HG02970 (cell line): ENCODE measurements at regions not wholly inside any gene's neighbourhood (a gene's known extent, or its start where the extent isn't known, plus 50 kb on each side); places are given as distances from the start of the nearest gene placed in this dataset.
"Not testable (repeated sequence)": the region's sequence is repeated elsewhere in the genome, so short reads cannot be mapped to it uniquely, and the experiment has no call there.

Source experiments
- ATAC-seq: cut with Tn5 transposase; IDR thresholded peaks from one replicate; pipeline ENCODE4 v1.9.1; 2021; ENCODE audit warnings: mild to moderate bottlenecking, moderate library complexity, moderate number of reproducible peaks; ENCODE audit not compliant: unreplicated experiment, low FRiP score

DNA sequence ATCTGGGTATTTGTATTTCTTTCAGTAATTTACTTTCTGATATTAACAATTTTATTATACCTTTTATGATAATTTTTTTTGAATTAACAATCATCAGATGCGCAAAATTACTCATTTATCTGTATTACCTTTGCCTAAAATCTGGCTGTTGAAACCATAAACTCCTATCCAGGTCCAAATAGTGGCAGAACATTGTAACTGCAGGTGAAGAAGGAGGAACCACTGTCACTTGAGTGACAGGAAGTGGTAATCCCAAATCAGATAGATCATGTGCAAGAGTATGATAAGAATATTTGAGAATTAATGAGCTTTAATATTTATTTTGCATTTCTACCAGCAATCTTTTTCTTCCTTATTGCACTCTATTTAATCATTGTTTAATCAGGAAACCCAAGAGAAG lies 139.3 kb upstream of the TLE4 start:
- ATAC-seq = no peak

DNA sequence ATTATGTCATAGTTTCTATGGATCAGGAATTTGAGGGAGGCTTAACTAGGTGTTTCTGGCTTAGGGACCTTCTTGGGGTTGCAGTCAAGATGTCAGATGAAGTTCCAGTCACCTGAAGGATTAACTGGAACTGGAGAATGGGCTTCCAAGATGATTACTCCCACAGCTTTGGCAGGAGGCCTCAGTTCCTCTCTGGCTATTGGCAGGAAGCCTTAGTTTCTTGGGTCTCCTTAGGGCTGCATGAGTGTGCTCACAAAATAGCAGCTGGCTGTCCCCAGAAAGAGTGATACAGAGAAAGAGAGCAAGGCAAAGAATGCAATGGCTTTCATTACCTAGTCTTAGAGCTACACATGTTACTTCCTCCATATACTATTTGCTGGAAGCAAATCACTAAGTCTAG lies 138.1 kb upstream of the TLE4 start:
- ATAC-seq = no peak

DNA sequence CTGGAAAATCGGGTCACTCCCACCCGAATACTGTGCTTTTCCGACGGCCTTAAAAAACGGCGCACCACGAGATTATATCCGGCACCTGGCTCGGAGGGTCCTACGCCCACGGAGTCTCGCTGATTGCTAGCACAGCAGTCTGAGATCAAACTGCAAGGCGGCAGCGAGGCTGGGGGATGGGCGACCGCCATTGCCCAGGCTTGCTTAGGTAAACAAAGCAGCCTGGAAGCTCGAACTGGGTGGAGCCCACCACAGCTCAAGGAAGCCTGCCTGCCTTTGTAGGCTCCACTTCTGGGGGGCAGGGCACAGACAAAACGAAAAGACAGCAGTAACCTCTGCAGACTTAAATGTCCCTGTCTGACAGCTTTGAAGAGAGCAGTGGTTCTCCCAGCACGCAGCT lies 132.5 kb upstream of the TLE4 start:
- not testable (repeated sequence) for ATAC-seq

DNA sequence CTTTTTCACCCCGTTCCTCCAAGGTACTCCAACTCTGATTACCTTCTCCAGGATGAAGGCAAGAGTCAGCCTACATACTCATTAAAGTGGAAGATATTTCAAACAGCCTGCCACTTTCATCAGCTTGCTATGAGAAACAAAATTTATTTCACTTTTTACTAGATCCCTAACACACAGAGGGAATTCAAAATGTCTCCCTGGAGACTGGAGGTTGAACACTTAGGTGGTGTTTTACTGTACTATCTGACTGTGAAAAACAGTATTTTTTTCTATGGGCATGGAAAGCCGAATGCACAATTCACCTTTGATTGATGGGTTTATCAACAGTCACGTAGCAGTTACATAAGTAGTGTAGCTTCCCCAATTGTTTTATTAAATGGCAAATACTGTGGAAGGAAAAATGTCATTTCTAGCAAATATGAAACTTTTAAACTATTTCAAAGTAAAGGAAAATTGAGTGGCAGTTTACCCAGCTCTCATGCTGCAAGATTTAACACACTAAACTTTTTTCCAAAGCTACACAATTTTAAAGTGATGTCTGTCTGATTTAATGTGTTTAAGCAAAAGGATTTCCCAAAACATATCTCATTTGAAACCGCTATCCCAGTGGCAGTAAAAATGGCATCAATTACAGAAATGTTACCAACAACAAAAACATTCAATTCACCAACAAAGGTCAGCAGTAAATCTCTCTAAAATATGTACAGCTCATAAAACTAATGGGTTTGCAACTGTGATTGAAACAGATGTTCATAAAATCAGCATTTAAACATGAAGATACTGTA lies 125.0 kb upstream of the TLE4 start:
- no peak for ATAC-seq

DNA sequence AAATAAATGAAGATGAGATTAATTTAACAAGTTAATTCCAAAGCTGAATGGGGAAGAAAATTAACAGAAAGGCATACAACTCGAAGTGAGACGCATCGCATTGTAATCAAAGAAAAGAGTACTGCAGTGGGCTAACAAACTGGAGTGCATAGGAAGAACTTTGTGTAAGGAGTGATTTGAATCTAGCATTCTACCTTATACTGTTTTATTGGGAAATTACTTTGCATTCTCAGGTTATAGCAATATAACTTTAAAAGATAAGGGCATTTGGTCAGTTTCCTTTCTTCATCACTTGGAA lies 124.5 kb upstream of the TLE4 start:
- no peak for ATAC-seq

DNA sequence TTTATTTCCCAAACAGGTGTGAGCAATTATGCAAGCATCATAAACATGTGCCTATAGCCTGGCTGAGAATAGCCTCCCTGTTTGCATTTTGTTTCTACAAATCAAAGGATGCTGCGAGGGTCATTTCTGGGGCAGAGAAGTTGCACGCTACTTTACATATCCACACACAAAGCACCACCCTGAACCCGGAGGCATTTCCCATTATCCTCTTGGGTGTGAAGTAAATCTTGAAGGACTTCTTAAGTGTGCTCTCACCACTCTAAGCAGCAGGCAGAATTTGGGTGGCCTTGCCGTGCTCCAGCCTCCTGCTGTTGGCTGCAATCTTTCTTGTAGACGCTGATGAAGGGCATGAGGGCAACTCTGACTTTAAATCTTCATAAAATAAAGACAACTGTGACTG lies 124.0 kb upstream of the TLE4 start:
- ATAC-seq = no peak

DNA sequence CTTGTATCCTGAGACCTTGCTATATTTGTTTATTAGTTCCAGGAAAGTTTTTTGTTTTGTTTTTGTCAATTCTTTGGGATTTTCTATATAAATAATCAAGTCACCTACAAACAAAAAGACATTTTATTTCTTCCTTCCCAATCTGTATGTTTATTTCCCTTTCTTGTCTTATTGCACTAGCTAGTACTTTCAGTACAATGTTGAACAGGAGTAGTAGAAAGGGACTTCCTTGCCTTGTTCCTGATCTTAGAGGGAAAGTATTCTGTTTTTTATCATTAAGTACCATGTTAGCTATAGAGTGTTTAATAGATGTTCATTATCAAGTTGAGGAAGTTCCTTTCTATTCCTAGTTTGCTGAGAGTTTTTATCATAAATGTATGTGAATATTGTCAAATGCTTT lies 119.5 kb upstream of the TLE4 start:
- no peak for ATAC-seq

DNA sequence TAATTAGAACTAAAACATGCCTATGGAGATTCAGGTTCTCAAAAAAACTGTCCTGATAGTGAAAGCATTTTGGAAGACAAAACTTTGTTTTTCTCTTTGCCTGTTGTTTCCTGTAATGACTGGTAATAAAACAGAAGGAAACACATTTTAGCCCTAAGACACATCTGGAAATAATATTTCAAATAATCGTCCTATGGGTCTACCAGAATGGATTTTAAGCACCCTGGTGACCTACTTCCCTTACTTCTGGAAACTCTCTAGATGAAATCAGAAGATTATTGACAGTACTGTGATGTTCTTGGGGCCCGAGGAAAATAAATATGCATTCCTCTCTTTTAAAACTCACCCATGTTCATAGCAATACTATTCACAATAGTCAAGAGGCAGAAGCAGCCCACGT lies 110.1 kb upstream of the TLE4 start:
- no peak for ATAC-seq

DNA sequence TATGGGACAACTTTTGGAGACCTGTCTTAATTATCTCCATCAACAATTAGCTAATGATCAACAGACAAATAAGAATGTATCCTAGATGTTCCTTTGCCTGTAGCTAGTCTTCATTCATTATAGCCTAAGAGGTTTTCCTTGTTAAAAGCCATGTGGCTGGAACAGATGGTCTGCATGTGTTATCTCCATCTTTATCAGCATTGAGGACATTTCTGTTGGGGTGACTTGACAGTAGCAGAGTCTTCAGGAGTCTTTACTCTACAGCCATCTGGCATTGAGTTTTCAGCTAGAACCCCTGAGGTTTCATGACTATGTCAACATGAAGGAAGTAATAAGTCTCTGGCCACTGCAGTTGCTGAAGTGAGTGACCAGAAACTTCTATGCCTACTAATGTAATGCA lies 106.6 kb upstream of the TLE4 start:
- no peak for ATAC-seq

DNA sequence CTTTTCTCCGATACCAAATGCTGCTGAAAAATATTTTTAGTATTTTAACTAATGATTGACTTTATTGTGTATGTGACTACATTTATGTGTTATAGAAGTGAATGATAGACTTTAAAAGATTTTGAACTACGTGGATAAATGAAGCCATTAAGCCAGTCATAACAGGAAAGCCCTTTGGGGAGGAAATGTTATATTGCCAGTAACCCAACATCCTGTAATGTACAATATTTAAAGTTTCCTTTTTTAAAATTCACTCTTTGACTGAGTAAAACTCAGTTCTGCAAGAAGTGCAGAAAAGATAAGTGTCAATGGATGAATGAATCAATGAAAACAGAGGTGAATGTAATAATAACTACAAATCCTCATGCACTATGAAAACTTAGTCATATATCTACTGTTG lies 102.6 kb upstream of the TLE4 start:
- no peak for ATAC-seq

DNA sequence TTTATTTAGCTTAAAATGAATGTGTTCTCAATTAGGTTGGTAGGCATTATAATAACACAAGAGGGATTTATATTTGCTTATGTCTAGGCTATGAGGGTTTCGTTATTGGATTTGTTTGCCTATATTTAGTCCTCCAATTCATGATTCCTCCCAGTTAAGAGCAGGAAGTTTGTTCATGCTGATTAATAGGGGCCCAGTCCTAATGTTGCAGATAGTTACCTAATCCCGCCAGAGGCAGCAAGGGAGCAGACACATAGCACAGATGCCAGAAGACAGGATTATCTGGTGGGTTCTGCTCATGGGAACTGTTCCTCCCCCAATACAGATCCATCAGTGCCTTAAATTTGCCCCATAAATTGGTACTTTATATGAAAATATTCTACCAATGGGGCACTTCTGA lies 100.8 kb upstream of the TLE4 start:
- ATAC-seq = no peak

DNA sequence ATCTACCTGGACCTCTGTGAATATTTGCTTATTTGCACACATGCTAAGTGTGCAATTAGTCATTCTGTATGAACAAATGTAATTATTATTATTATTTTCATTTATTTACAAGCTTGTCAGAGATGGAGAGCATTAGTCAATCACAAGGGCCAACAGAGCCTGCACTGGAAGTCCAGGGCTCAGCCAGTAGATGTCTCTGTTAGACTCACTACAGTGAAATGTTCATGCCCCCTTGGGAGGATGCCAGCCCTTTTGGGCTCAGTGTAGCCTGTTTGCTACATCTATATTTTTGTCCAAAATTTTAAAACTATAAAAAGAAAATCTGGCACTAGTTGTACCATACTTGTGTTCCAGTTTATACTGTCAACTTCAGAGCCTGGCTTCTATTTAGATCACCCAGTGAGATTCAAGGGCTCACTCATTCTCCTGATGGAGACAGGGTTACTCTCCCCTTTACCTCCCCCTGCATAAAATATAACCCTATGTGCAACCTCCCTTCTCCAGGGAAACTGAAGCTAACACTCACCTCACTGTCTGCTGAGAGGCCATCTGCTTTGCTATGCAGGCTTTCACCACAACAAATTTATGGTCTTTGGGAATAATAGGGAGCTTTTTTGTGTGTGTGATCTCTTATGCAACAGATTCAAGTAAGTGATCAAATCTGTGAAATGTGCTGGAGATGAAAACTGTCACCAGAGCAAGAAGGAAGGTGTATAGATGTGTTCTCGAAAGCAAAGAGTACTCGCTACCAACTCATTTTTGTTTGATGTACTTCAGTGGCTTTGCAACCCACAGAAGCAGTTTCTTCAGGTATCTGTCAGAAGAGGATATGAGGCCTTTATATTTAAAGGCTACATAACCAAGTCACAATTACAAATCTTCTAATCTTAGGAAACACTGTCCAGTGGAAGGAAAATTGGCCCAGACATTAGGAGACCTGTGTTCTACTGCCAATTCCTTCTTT lies 99.9 kb upstream of the TLE4 start:
- no peak for ATAC-seq

DNA sequence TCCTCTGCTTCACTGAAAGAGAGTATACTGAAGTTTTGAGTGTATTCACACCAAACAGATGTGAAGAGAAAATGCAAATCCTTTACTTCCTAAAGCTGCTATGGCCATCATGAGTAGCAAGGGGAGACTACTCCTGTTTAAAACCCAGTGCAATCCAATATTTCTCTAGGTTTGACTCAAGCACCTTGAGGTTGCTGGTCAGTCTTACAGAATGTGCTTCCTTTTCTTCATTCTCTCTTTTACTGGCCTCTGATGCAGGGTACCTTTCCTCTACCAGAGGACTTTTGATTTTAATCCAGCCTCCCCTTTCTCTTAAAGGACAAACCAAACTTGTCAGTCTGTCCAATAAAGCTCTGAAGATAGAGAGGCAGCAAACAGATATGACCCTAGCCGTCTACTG lies 98.1 kb upstream of the TLE4 start:
- no peak for ATAC-seq

DNA sequence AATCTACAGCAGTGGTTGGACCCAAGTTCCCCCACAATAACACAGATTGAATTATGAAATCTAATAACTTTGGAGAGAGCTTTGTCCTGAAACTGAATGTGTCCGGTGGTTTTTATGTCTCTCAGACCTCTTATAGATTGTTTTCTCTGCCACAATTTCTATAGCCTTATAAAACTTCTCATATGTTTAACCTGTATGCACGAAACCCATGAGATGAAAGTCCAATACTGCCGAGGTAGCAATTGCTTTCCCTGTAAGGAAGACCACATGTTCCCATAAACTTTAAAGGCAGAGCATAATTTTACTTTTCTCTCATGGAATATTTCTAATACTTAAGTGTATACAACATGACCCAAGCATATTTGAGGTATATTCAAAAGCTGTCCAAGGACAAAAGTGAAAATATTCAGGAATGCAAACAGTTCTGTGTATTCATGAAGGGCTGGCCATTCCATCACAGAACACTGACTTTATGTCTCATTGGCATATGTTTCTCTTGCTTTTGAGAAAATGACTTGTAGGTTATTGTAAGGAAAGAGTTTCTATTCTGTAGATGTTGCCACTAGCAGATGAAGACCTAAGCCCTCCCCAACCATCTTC lies 94.4 kb upstream of the TLE4 start:
- no peak for ATAC-seq

DNA sequence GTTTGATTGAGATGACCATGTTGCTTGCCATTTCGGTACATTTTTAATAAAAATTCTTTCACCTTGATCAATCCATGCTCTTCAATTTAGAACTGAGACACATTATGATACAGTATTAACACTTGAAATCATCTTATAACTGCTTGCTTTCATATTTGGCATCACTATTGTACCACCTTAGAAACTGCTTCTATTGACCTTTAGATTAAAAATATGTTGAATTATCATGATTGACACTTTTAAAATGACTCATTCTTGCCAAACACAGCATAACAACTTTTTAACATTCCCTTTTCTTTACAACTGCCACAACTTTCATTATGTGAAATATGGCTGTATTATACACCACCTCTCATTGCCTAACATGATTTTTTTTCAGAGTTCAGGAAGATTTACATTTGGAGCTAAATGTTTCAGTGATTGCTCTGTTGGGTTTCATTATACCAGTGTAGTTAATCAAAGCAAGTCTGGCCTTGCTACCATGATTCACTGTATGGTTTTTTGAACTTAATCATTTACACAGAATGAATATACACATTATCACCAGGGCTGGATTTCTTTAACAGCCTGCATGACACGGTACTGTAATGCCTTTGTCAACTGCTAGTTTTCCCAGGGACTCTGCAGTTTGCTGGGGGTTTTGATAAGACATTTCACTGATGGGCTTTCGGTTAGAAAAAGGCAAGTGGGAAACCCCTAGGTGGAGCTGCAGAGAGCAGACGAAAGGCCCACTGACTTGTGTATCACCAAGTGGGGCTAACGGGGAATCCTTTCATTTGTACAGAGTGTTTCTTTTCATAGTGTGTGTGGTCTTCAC lies 93.6 kb upstream of the TLE4 start:
- peak; percentile 57 for ATAC-seq

DNA sequence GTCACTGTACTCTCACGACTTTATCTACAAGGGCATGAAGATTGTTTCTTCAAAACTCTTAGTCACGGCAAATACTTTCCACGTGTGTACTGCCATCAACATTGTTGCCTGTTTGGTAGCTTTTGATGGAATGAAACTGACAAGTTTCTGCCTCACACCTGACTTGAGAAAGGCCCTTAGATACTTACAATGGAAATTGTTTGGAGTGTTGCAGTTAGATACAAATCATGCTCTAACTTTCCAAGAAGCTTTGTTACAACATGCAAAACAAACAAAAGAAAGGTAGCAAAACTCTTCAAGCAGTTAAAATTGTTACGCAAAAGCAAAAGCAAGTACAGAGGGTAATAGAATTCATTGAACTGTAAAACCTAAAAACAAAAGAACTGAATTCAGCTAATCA lies 91.1 kb upstream of the TLE4 start:
- no peak for ATAC-seq

DNA sequence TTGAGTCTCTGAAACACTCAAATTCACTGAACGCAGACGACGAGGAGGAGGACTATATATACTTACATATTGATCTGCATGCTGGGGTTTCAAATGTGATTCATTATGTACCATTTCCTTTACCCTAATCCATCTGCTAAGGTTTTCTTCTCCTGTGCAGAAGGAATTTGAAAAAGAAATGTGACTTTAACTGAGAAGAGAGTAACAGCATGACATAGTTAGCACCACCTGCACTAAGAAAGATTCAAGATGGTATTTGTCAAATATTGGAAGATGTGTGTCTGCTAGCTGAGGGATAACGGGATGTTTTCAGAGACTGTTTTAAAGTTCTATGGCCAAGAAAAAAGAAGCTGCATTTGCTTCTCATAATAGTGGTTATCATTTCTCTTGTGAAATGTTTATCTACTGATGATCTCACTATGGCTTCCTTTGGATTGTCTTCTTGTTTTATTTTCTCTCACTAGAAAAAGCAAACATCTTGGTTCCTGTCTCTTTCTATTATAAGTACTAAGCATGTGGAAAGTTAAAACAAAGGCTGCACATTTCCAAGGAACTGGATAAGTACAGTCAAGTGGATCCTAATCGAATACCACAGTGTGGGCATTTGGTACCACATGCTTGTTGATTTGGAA lies 89.8 kb upstream of the TLE4 start:
- no peak for ATAC-seq

DNA sequence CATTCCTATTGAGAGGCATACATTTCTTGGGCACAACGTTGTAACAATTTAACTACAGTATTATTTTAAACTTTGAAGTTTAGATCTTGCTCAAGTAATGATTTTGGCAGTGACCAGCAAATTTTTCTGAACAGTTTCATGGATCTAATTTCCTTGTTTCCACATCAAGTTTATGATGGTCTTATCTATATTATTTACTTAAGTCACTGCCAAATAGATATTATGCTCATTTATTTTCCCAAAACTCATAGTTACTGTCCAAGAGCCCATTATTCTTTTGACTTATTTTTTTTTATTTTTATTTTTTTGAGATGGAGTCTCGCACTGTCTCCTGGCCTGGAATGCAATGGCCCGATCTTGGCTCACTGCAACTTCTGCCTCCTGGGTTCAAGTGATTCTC lies 86.5 kb upstream of the TLE4 start:
- no peak for ATAC-seq

DNA sequence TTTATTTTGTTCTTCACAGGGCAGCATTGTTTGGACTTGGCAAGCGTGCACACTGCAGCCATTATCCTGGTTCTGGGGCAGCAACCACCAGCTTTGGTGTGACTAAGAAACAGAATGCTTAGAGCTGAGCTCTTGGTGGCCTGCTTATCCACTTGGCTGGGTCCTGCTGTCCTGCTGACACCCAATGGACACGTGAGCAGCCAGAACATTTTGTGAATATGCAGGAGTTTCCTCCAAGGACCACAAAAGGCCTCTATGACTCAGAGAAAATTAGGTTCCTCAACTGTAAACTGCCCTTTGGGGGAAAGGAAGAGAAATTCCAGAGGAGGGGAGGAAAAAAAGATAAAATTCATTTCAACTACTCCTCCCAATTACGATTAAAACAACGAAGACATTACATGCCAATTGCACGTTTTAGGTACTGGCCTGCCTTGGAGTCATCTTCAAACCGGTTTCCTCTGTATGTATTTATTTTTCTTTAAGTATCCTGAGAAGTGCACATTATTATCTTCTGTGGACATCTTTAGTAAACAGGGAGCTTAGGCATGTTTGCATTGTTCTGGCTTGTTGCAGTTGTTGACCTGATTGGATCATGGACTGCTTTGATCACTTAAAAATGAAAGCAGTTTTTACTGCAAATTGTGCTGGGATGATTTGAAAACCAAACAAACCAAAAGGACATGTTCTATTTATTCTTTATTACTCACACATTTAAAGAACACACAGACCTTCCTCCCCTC lies 82.3 kb upstream of the TLE4 start:
- ATAC-seq = no peak
